Mucosa of descending colon (tissue), 3 donors: ENCODE measurements at regions not wholly inside any gene's neighbourhood (a gene's known extent, or its start where the extent isn't known, plus 50 kb on each side); places are given as distances from the start of the nearest gene placed in this dataset.

Source experiments
- ATAC-seq: fragments of 200-7000 bp; cut with Tn5 transposase; one replicate; pipeline ENCODE4 v1.9.1; 2020; ENCODE audit warnings: mild to moderate bottlenecking, moderate library complexity
- DNase-seq, 3 donors: peaks; one replicate each; pipeline ENCODE4 v3.0.0-alpha.2; 2020
- H3K36me3 ChIP-seq: fragments of 200-600 bp; one replicate; pipeline ENCODE4 v1.8.0; 2021; ENCODE audit warnings: low read depth, mild to moderate bottlenecking
- H3K4me1 ChIP-seq: fragments of 200-600 bp; one replicate; pipeline ENCODE4 v1.8.0; 2021; ENCODE audit warnings: low read depth, mild to moderate bottlenecking
- H3K4me3 ChIP-seq: fragments of 200-600 bp; one replicate; pipeline ENCODE4 v1.8.0; 2021; ENCODE audit warnings: mild to moderate bottlenecking
- H3K9me3 ChIP-seq: fragments of 200-600 bp; one replicate; pipeline ENCODE4 v1.8.0; 2021; ENCODE audit warnings: mild to moderate bottlenecking
- intact Hi-C, 2 donors: fragments of 100-400 bp; cut with DNase I in 1 of 2; cut with micrococcal nuclease in 1 of 2; formaldehyde crosslinking; loops; one replicate each; pipeline versions ENCODE4 v1.11.0 to v1.11.1; 2022; cut with DNase I, micrococcal nuclease
- TF ChIP-seq, protein P1 (sequence below): fragments of 200-600 bp; IDR thresholded peaks from one replicate; pipeline ENCODE4 v1.8.0; 2022; ENCODE audit warnings: antibody characterized with exemption, mild to moderate bottlenecking
- donor health status: DM: no; HTN: no; CAD: no; lungs with moderate emphysema.
- donor health status: DM: no; HTN: no; CAD: no.
- donor health status: DM: no; HTN: yes; CAD: no.

DNA sequence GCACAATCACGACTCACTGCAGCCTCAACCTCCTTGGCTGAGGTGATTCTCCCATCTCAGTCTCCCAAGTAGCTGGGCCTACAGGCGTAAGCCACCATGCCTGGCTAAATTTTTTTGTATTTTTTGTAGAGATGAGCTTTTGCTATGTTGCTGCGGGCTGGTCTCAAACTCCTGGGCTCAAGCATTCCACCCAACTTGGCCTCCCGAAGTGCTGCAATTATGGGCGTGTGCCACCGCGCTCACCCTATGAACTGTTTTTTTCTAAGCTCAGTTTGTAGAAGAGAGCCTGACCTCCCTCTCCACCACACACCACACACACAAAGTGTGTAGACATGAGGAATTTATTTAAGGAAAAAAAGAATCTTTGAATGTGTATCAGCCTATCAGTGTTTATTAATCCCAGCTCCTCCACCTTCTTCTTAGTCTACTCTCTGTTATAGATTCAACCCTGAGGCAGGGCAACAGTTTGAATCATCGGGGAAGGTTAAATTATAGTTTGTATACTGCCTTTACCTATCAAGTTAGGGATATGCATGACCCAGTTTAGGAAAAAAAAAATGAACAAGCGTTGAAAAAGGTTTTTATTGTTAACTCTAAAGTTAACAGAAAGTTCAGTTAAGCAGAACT, 74.1 kb downstream of the PLEKHG1 start:
- ATAC-seq: peak; percentile 71
- Histone ChIP-seq H3K9me3 (no peaks in the 10 kb centered on the region), H3K4me3 (no peak overlapping the region), H3K4me1 (peaks cover 25% of the 10 kb centered on the region), H3K36me3 (no peaks in the 10 kb centered on the region)
- TF ChIP-seq, protein P1, sequence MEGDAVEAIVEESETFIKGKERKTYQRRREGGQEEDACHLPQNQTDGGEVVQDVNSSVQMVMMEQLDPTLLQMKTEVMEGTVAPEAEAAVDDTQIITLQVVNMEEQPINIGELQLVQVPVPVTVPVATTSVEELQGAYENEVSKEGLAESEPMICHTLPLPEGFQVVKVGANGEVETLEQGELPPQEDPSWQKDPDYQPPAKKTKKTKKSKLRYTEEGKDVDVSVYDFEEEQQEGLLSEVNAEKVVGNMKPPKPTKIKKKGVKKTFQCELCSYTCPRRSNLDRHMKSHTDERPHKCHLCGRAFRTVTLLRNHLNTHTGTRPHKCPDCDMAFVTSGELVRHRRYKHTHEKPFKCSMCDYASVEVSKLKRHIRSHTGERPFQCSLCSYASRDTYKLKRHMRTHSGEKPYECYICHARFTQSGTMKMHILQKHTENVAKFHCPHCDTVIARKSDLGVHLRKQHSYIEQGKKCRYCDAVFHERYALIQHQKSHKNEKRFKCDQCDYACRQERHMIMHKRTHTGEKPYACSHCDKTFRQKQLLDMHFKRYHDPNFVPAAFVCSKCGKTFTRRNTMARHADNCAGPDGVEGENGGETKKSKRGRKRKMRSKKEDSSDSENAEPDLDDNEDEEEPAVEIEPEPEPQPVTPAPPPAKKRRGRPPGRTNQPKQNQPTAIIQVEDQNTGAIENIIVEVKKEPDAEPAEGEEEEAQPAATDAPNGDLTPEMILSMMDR: no peak
- peak in 1 of 3 donors; percentile 50 for DNase-seq
- intact Hi-C loops: no loop called here

DNA sequence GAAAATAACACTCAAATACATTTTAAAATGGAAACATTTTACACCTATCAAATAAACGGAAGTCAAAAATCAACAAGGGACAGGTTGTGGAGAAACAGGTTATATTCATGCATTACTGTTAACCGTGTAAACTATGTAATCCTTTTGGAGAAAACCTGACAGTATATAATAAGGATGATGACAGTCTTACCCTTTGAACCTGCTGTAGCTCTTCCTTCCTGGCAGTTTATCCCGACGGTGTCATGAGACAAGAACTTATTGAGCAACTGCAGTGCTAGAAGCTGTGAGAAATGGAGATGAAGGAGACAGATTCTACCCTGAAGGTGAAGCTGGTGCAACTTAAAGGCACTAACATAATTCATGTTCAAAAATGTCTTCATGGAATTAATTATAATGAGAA, 76.7 kb downstream of the PLEKHG1 start:
- Histone ChIP-seq H3K4me1 (peaks cover 21% of the 10 kb centered on the region), H3K36me3 (no peaks in the 10 kb centered on the region), H3K9me3 (no peaks in the 10 kb centered on the region), H3K4me3 (no peak overlapping the region)
- intact Hi-C loops: no loop called here
- no peak for DNase-seq
- TF ChIP-seq, protein P1: no peak
- peak; percentile 59 for ATAC-seq

DNA sequence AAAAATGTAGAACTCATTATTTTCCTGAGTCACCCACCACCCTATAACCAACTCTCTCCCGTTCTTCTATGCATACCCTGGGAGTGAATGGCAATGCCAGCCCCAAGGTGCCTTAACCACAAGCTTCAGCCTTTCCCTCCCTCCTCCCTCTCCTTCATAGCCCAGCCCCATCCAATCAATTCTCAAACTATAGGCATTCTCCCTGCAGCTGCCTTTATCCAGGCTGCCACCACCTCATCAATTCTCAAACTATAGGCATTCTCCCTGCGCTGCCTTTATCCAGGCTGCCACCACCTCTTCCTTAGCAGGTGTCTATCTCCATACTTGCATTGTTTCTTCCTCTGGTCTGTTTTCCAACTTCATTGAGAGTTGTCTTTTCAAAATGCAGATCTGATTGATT, 77.1 kb downstream of the PLEKHG1 start:
- TF ChIP-seq, protein P1: no peak
- no peak overlapping the region for H3K4me3 ChIP-seq
- peaks cover 21% of the 10 kb centered on the region for H3K4me1 ChIP-seq
- no peaks in the 10 kb centered on the region for H3K36me3 ChIP-seq
- DNase-seq: no peak
- intact Hi-C loops: no loop called here
- no peak for ATAC-seq
- no peaks in the 10 kb centered on the region for H3K9me3 ChIP-seq

DNA sequence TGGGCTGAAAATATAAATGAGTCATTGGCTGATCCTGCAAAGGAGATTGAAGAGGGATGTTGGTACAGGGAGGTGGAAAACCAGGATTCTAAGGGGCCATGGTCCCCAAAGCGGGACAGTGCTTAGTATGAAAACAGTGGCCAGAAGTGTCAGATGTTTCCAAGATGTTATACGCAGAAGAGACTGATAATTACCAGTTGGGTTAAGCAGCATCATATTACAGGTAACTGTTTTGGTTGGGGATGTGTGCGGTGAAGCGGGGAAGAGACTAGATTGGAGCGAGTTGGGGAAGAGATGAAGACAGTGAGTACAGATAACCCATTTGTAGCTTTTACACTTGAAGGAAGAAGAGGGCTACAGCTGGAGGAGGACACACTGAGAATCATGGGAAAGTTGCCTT, 80.8 kb downstream of the PLEKHG1 start:
- Histone ChIP-seq H3K9me3 (no peaks in the 10 kb centered on the region), H3K36me3 (no peaks in the 10 kb centered on the region), H3K4me1 (no peaks in the 10 kb centered on the region), H3K4me3 (no peak overlapping the region)
- DNase-seq (no peak), ATAC-seq (no peak)
- intact Hi-C loops: no loop called here
- TF ChIP-seq, protein P1: no peak

DNA sequence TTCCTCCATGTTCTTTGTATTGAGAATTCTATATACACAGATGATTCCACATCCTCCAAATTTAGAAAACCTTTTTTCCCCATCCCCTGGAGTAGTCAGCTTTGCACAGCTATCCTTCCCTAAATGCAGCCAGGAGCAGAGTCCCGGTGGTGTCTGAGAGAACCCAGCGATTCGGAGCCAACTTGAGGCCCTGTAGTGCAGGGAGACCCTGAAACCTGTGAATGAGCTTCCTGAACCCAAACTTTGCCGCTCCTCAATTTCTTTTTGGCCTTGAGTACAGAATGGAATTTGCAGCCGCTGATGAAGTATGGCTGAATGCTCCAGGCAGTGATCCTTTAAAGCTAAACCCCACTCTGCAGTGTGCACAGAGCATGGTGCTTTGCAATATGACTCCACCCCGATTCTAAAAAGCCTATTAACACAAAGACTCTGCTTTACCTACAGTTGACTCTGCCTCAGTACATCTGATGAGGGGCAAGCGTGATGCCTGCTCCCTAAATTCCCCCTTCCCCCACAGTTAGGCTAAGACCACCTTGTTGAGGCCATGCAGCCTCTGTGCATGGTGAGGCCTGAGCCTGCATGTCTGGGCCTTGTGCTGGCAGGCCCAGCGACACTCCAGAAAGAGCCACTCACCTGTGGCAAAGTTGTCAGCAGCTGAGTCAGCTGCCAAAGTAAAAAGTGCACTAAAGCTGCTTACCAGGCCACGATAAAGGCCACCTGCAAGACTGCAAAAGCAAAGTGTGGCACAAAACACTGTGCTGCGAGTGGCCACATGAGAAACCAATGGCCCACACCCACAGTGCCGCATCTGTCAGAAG, 82.1 kb downstream of the PLEKHG1 start:
- Histone ChIP-seq H3K9me3 (no peaks in the 10 kb centered on the region), H3K4me1 (no peaks in the 10 kb centered on the region), H3K4me3 (no peak overlapping the region), H3K36me3 (no peaks in the 10 kb centered on the region)
- intact Hi-C loops: no loop called here
- DNase-seq: no peak
- no peak for ATAC-seq
- TF ChIP-seq, protein P1: no peak
